ENCODE measurements at regions not wholly inside any gene's neighbourhood (a gene's known extent, or its start where the extent isn't known, plus 50 kb on each side); places are given as distances from the start of the nearest gene placed in this dataset.

DNA sequence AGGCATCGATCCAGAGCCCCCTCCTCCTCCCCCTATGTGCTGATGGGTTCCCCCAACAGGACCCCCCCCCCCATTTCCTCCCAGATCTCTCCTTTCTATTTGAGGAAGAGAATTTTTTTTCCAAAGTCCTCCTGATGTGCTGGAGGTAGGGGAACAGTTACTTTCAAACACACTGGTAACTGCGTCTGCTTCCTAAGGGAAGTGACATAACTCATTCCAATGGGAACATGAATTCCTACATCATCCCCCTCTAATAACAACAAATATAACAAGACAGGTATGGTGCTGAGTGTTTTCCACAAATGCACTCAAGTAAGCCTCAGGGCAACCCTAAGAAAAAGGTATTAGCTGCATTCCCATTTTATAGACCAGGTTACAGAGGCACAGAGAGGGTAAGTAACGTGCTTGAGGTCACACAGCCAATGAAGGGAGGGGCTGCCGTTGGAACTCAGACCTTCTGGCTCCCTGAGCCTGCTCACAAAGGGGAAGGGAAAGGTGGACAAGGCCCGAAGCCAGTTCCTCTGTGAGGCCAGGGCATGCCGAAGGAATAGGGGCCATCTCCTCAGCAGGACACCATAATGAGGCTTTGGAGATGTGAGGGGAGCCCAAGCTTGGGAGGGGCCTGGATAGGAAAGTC lies 121.1 kb upstream of the NCOR2 start:
- TF ChIP-seq, protein P1, sequence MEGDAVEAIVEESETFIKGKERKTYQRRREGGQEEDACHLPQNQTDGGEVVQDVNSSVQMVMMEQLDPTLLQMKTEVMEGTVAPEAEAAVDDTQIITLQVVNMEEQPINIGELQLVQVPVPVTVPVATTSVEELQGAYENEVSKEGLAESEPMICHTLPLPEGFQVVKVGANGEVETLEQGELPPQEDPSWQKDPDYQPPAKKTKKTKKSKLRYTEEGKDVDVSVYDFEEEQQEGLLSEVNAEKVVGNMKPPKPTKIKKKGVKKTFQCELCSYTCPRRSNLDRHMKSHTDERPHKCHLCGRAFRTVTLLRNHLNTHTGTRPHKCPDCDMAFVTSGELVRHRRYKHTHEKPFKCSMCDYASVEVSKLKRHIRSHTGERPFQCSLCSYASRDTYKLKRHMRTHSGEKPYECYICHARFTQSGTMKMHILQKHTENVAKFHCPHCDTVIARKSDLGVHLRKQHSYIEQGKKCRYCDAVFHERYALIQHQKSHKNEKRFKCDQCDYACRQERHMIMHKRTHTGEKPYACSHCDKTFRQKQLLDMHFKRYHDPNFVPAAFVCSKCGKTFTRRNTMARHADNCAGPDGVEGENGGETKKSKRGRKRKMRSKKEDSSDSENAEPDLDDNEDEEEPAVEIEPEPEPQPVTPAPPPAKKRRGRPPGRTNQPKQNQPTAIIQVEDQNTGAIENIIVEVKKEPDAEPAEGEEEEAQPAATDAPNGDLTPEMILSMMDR (IDR thresholded peaks at IDR 0.05; ENCODE audit: low read depth, low read length), result no peak
- no peak for TF ChIP-seq EZH2phosphoT487 (IDR thresholded peaks at IDR 0.05; ENCODE audit: low read depth)
